ENCODE measurements at regions not wholly inside any gene's neighbourhood (a gene's known extent, or its start where the extent isn't known, plus 50 kb on each side); places are given as distances from the start of the nearest gene placed in this dataset.

GRCh38 chr2:240287011-240287410 lies 146.6 kb upstream of the OTOS start:
- TF ChIP-seq GATA2 (IDR thresholded peaks at IDR 0.05; ENCODE audit: low read depth, low read length) (no peak), GATA3 (IDR thresholded peaks at IDR 0.05; ENCODE audit: low read depth, low read length) (no peak)

Data from SH-SY5Y (cell line).